HCT116 (cell line): ENCODE measurements at regions not wholly inside any gene's neighbourhood (a gene's known extent, or its start where the extent isn't known, plus 50 kb on each side); places are given as distances from the start of the nearest gene placed in this dataset.

Source experiments
- EZH2 ChIP-seq: fragments of 200-600 bp; sonication (generic); IDR thresholded peaks from 2 replicates; pipeline ENCODE4 v1.6.1; 2017; ENCODE audit warnings: antibody characterized with exemption, mixed run types
- POLR2AphosphoS5 ChIP-seq: IDR thresholded peaks from 2 replicates; pipeline ENCODE4 v1.6.1; 2011; ENCODE audit warnings: mild to moderate bottlenecking, low read depth, low read length, moderate library complexity
- SIN3A ChIP-seq: IDR thresholded peaks from 2 replicates; pipeline ENCODE4 v1.6.1; 2012; ENCODE audit warnings: low read depth
- SRF ChIP-seq: IDR thresholded peaks from 2 replicates; pipeline ENCODE4 v1.6.1; 2012; ENCODE audit warnings: low read depth

- TF ChIP-seq SRF: no peak
- TF ChIP-seq SIN3A: no peak
- no peak for TF ChIP-seq POLR2AphosphoS5
- no peak for TF ChIP-seq EZH2
Measured at GRCh38 chr2:225891771-225892170, 492.3 kb downstream of the NYAP2 start.
